ENCODE measurements at regions not wholly inside any gene's neighbourhood (a gene's known extent, or its start where the extent isn't known, plus 50 kb on each side); places are given as distances from the start of the nearest gene placed in this dataset.
"Not testable (repeated sequence)": the region's sequence is repeated elsewhere in the genome, so short reads cannot be mapped to it uniquely, and the experiment has no call there.

GRCh38 chr2:138403431-138403927 is 98.1 kb upstream of the SPOPL start:
- Mint-ChIP-seq H3K36me3 (peaks cover 12% of the 10 kb centered on the region), H3K9me3 (peaks cover 10% of the 10 kb centered on the region), H3K4me1 (no peaks in the 10 kb centered on the region), H3K4me3 (no peak overlapping the region), H3K27ac (no peak overlapping the region), H3K27me3 (no peaks in the 10 kb centered on the region)
- no peak for ATAC-seq

- H3K4me3 Mint-ChIP-seq, result no peak overlapping the region
- H3K9me3 Mint-ChIP-seq, result peaks cover 17% of the 10 kb centered on the region
- peaks cover 21% of the 10 kb centered on the region for H3K36me3 Mint-ChIP-seq
- H3K27me3 Mint-ChIP-seq, result no peaks in the 10 kb centered on the region
- ATAC-seq, result no peak
- H3K4me1 Mint-ChIP-seq, result no peaks in the 10 kb centered on the region
- H3K27ac Mint-ChIP-seq, result no peak overlapping the region
These were observed 87.6 kb upstream of the SPOPL start for GRCh38 chr2:138414014-138414413.

- Mint-ChIP-seq H3K4me1 (no peaks in the 10 kb centered on the region), H3K4me3 (no peak overlapping the region), H3K27ac (no peak overlapping the region), H3K36me3 (peaks cover 17% of the 10 kb centered on the region), H3K27me3 (no peaks in the 10 kb centered on the region), H3K9me3 (peaks cover 15% of the 10 kb centered on the region)
- ATAC-seq, result no peak
These were observed 85.6 kb upstream of the SPOPL start for GRCh38 chr2:138415985-138416384.

GRCh38 chr2:138418453-138418852 is 83.1 kb upstream of the SPOPL start:
- H3K27me3 Mint-ChIP-seq, result no peaks in the 10 kb centered on the region
- no peaks in the 10 kb centered on the region for H3K4me1 Mint-ChIP-seq
- H3K27ac Mint-ChIP-seq, result no peak overlapping the region
- no peak for ATAC-seq
- peaks cover 8% of the 10 kb centered on the region for H3K9me3 Mint-ChIP-seq
- peaks cover 8% of the 10 kb centered on the region for H3K36me3 Mint-ChIP-seq
- no peak overlapping the region for H3K4me3 Mint-ChIP-seq

GRCh38 chr2:138421315-138421970 is 80.1 kb upstream of the SPOPL start:
- Mint-ChIP-seq H3K9me3 (peaks cover 11% of the 10 kb centered on the region), H3K27ac (no peak overlapping the region), H3K27me3 (no peaks in the 10 kb centered on the region), H3K4me1 (no peaks in the 10 kb centered on the region), H3K36me3 (peaks cover 19% of the 10 kb centered on the region), H3K4me3 (no peak overlapping the region)
- ATAC-seq, result no peak

- ATAC-seq, result no peak
- H3K36me3 Mint-ChIP-seq, result peaks cover 24% of the 10 kb centered on the region
- peaks cover 16% of the 10 kb centered on the region for H3K9me3 Mint-ChIP-seq
- H3K27me3 Mint-ChIP-seq, result no peaks in the 10 kb centered on the region
- H3K4me3 Mint-ChIP-seq, result no peak overlapping the region
- H3K4me1 Mint-ChIP-seq, result no peaks in the 10 kb centered on the region
- H3K27ac Mint-ChIP-seq, result no peak overlapping the region
These were observed 79.6 kb upstream of the SPOPL start for GRCh38 chr2:138421971-138422335.

- H3K4me1 Mint-ChIP-seq, result no peaks in the 10 kb centered on the region
- H3K9me3 Mint-ChIP-seq, result peaks cover 16% of the 10 kb centered on the region
- H3K36me3 Mint-ChIP-seq, result peaks cover 24% of the 10 kb centered on the region
- no peaks in the 10 kb centered on the region for H3K27me3 Mint-ChIP-seq
- H3K4me3 Mint-ChIP-seq, result no peak overlapping the region
- no peak overlapping the region for H3K27ac Mint-ChIP-seq
- ATAC-seq, result no peak
These were observed 78.4 kb upstream of the SPOPL start for GRCh38 chr2:138423198-138423597.

GRCh38 chr2:138423745-138424144 is 77.8 kb upstream of the SPOPL start:
- peaks cover 17% of the 10 kb centered on the region for H3K9me3 Mint-ChIP-seq
- H3K4me1 Mint-ChIP-seq, result no peaks in the 10 kb centered on the region
- no peak overlapping the region for H3K4me3 Mint-ChIP-seq
- ATAC-seq, result no peak
- peaks cover 26% of the 10 kb centered on the region for H3K36me3 Mint-ChIP-seq
- H3K27me3 Mint-ChIP-seq, result no peaks in the 10 kb centered on the region
- H3K27ac Mint-ChIP-seq, result no peak overlapping the region

DNA sequence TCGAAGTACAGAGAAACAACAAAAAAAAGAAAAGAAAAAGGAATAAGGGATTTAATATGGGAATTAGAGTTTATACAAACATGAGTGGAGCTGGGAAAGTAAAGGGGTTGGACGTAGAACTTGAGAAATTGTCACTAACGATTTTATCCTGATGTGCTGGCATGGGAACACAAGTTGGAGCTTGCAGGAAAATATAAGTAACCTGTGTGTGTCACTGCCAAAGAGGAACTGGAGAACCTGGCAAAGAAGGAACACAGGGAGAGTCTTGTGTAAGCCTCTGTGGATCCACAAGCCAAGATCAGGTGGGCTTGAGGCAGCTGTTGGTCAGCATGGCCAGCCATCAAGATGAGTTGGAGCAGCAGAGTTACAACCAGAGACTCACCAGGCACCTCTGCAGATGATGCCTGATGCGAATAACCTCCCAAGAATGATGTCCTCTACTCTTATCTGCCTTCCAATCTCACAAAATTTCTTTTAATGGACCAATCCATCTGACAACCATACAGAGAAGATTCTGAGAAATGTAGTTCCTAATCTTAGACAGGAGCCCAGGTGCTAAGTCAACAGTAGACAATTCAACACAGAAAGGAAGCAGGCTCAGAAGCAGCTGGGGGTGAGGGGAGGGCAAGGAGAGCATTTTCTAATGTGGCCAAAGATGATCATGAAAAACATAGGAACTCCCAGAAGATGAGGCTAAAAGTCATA is 77.0 kb upstream of the SPOPL start:
- Mint-ChIP-seq H3K9me3 (peaks cover 23% of the 10 kb centered on the region), H3K27me3 (no peaks in the 10 kb centered on the region), H3K27ac (no peak overlapping the region), H3K4me3 (no peak overlapping the region), H3K36me3 (peaks cover 34% of the 10 kb centered on the region), H3K4me1 (no peaks in the 10 kb centered on the region)
- ATAC-seq, result no peak

- ATAC-seq, H3K4me1 Mint-ChIP-seq, H3K27me3 Mint-ChIP-seq, H3K27ac Mint-ChIP-seq, H3K4me3 Mint-ChIP-seq: not testable (repeated sequence)
- H3K9me3 Mint-ChIP-seq, result peaks cover 24% of the 10 kb centered on the region
- peaks cover 36% of the 10 kb centered on the region for H3K36me3 Mint-ChIP-seq
These were observed 75.5 kb upstream of the SPOPL start for GRCh38 chr2:138426116-138426515.

DNA sequence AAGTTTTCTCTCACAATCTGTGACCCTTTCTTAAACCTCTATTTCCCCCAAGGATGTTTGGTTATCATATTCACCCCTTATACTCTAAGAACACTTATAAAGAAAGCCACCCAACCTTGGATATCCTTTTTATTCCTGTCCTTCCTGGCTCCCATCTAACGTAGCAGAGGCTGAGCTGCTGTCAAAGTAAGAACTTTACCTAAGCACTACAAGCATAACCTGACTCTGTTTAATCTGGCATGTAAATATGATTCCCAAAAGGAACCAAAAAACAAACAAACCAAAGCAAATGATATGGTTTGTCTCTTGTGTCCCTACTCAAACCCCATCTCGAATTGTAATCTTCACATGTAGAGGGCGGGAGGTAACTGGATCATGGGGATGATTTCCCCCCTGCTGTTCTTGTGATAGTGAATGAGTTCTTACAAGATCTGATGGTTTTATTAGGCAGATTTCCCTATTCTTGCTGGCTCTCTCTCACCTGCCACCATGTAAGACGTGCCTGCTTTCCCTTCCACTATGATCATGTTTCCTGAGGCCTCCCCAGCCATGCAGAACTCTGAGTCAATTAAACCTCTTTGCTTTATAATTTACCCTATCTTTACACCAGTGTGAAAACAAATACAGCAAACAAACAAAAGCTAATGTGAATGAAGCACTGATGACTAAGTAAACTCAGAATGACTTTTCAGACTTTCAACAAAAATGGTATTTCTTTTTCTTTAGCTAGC is 72.7 kb upstream of the SPOPL start:
- no peaks in the 10 kb centered on the region for H3K4me1 Mint-ChIP-seq
- ATAC-seq, result no peak
- peaks cover 36% of the 10 kb centered on the region for H3K36me3 Mint-ChIP-seq
- H3K9me3 Mint-ChIP-seq, result peaks cover 24% of the 10 kb centered on the region
- no peaks in the 10 kb centered on the region for H3K27me3 Mint-ChIP-seq
- H3K27ac Mint-ChIP-seq, result no peak overlapping the region
- H3K4me3 Mint-ChIP-seq, result no peak overlapping the region

- Mint-ChIP-seq H3K27me3 (no peaks in the 10 kb centered on the region), H3K9me3 (peaks cover 20% of the 10 kb centered on the region), H3K4me1 (no peaks in the 10 kb centered on the region), H3K36me3 (peaks cover 28% of the 10 kb centered on the region), H3K27ac (no peak overlapping the region), H3K4me3 (no peak overlapping the region)
- ATAC-seq, result no peak
These were observed 71.4 kb upstream of the SPOPL start for GRCh38 chr2:138430181-138430580.

DNA sequence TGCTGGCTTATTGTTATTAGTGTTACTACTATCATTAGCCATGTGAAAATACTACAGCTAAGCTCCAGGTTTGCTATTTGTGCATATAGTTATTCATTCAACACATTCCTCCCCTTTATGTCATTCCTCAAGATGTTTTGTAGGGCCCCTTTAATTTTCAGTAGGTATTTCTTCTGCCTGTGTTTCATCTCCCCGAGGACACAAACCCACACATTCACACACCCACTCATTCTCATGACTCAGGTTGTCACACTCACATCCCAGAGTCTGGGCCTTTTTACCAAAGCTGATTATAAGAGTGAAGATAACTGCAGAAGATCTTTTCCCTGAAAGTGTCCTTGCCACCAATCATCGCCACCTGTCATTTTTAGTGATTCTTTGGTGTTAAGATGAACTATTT is 68.6 kb upstream of the SPOPL start:
- Mint-ChIP-seq H3K36me3 (peaks cover 12% of the 10 kb centered on the region), H3K9me3 (peaks cover 9% of the 10 kb centered on the region), H3K27ac (no peak overlapping the region), H3K27me3 (no peaks in the 10 kb centered on the region), H3K4me3 (no peak overlapping the region), H3K4me1 (no peaks in the 10 kb centered on the region)
- ATAC-seq, result no peak

DNA sequence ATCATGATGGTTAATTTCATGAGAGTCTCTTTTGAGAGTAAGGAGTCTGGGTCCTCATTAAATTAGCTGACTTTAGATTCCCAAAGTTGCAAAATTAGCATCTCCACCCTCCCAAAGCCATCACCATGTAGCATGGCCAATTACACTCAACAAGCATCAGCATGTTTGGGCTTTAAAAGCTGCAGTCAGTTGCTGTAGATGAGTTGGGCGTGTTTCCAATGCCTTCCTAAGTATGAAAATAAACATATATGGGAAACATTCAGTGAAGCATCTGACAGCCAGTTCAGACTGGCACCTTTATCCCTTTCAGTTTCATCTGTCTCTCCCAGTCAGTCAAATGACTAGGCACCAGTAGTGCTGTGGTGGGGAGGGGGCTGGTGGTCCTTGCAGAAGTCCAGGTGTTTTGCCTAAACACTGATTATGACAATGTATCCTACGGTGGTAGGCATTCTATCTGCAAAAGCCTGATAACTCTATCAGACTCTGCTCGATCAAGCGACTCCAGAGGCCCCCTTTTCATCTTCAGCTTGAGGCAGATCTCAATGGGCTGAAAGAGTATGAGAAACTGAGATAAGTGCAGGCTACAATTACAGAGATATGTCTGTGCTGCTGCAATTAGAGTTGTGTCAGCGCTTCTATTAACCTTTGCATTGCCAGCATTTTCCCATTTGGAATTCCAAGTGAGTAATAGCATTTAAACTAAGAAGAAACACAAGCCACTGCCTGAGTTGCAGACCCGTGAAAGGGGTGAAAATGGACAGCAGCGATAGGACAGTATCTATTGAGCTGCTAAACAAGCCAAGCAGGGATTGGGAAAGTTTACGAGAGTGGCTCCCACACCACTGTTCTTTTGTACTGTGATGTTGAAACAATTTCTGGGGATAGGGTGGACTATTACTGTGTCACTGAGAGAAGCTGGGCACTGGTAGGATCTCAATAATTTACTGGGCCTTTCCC is 67.3 kb upstream of the SPOPL start:
- Mint-ChIP-seq H3K27me3 (no peaks in the 10 kb centered on the region), H3K4me3 (no peak overlapping the region), H3K36me3 (peaks cover 5% of the 10 kb centered on the region), H3K9me3 (peaks cover 3% of the 10 kb centered on the region), H3K4me1 (no peaks in the 10 kb centered on the region), H3K27ac (no peak overlapping the region)
- ATAC-seq, result peak; percentile 34

GRCh38 chr2:138435701-138436100 is 65.9 kb upstream of the SPOPL start:
- Mint-ChIP-seq H3K4me3 (no peak overlapping the region), H3K27ac (no peak overlapping the region), H3K9me3 (no peaks in the 10 kb centered on the region), H3K36me3 (no peaks in the 10 kb centered on the region), H3K27me3 (no peaks in the 10 kb centered on the region), H3K4me1 (no peaks in the 10 kb centered on the region)
- ATAC-seq, result no peak

Measured in stimulated activated memory B cell treated with anti-CD40 and anti-IgM and Interleukin-4, amounts not matched to agents 10 μg/mL and 1 μg/mL and 100 μg/mL, for 72 hours (primary cell).